GM19455 (cell line): ENCODE measurements at regions not wholly inside any gene's neighbourhood (a gene's known extent, or its start where the extent isn't known, plus 50 kb on each side); places are given as distances from the start of the nearest gene placed in this dataset.

Experiments used
- ATAC-seq: cut with Tn5 transposase; IDR thresholded peaks from one replicate; pipeline ENCODE4 v1.9.1; 2021; ENCODE audit not compliant: unreplicated experiment

- peak; percentile 64 for ATAC-seq
These were observed 98.3 kb downstream of the DUSP10 start for GRCh38 chr1:221643404-221644144.

DNA sequence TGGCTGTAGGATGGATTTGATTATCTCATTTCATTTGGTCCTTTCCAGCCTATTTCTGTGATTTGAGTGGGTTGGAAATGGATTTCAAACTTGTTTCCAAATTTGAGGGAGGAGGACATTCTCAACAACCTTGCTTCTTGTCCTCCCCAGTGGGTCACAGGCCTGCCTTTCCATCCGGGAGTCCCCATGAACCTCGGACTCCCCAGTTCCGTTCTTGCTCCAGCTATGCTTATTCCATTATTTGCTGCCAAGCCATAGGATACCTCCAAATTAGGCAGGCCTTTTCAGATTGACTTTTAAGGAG is 97.8 kb downstream of the DUSP10 start:
- peak; percentile 11 for ATAC-seq

DNA sequence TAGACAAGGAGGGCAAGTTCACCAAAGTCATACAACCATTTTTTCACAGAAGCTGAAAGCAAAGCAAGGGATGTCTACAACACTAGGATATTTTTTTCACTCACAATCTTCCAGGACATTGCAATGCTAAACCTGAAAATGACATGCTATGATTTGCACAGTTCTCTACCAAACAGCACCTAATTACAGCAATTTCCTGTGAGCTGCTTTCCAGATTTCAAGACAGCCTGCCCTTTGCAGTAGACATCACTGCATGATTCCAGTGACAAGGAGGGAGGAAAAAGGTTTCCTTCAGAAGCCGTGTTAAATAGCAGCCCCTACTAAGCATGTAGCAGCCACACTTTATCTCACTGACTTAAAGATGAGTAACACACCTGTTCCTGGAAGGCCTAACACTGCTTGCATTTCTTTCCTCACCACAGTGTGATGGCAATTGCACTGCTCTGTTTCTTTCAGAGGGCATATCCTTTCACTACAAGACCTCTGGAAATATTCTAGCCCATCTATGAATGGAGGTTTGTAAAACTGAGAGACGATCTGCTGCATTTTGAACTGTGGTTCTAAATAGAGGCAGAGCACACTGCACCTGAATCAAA is 97.1 kb downstream of the DUSP10 start:
- ATAC-seq = peak; percentile 48

DNA sequence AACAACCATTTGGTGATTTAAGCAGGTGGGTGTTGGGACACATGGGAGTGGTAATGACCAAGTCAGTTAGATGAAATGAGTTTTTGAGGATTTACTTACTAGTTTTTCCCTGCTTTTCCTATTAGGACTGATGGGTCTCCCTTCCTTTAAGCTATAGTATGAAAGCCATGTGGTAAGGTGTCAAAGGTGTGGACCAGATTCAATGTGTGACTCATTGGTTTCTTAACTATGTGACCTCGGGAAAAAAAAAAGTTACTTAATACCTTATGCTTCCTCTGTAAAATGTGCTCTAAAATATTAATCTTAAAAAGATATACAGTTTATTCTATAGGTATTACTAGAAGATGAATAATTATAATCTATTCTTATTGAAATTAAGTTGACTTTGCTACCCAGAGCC is 93.7 kb downstream of the DUSP10 start:
- no peak for ATAC-seq
